K562 (cell line): ENCODE measurements at regions not wholly inside any gene's neighbourhood (a gene's known extent, or its start where the extent isn't known, plus 50 kb on each side); places are given as distances from the start of the nearest gene placed in this dataset.

Experiments
- ATAC-seq: fragments of 200-7000 bp; cut with Tn5 transposase; 3 replicates; pipeline ENCODE4 v1.9.1; 2020; ENCODE audit warnings: moderate library complexity
- BruUV-seq: library from RNA; stranded (reverse); fragments of 400-500 nt; replicated peaks from 2 replicates; lab custom pipeline; 2021; lab: Mats Ljungman, UMichigan
- CTCF ChIA-PET: fragments of 300-600 bp; formaldehyde crosslinking; extraction: SDS; loops from one replicate; lab custom pipeline; 2021; ENCODE audit warnings: low intra/inter-chr PET ratio; lab: Yijun Ruan, JAX
- POLR2A ChIA-PET: fragments of 300-600, 350-650 bp; sonication (Branson Sonifier 250); formaldehyde crosslinking; extraction: SDS; loops from one replicate; lab custom pipeline; 2021; ENCODE audit warnings: antibody characterized with exemption, inconsistent platforms; lab: Yijun Ruan, JAX
- DNase-seq, 4 experiments: peaks; one replicate each; pipeline versions ENCODE4 v3.0.0 to v3.0.0-alpha.2; 2011 to 2018; ENCODE audit warnings: low spot score in 3 of 4, mixed read lengths in 3 of 4; ENCODE audit errors: extremely low read depth in 1 of 4
- FAIRE-seq: peaks from 2 replicates; lab custom pipeline; 2011; peaks lifted over from hg19 to GRCh38; lab: Jason Lieb, UNC
- H2AFZ ChIP-seq: 2 replicates; pipeline ENCODE4 v1.6.0; 2011; ENCODE audit warnings: low read depth, low read length, control low read depth, inconsistent platforms
- H3K27ac ChIP-seq: fragments of 200-600 bp; 3 replicates; pipeline ENCODE4 v1.8.0; 2011; ENCODE audit warnings: low read depth, mild to moderate bottlenecking, control low read depth, inconsistent platforms, low read length, moderate library complexity, mixed read lengths; ENCODE audit errors: extremely low read depth
- H3K27me3 ChIP-seq, 2 experiments: fragments of 300-600 bp in 1 of 2; 2 replicates in 1 of 2; 3 replicates in 1 of 2; pipeline versions ENCODE4 v1.6.0 to v1.8.0; 2011; ENCODE audit warnings: inconsistent platforms in 2 of 2, low read length in 2 of 2, mild to moderate bottlenecking in 1 of 2, mixed read lengths in 1 of 2, moderate library complexity in 1 of 2; ENCODE audit not compliant: control insufficient read depth in 2 of 2, insufficient read depth in 2 of 2
- H3K36me3 ChIP-seq: fragments of 300-600 bp; 3 replicates; pipeline ENCODE4 v1.8.0; 2011; ENCODE audit warnings: mild to moderate bottlenecking, low read length, inconsistent platforms; ENCODE audit not compliant: control insufficient read depth, insufficient read depth
- H3K4me1 ChIP-seq, 2 experiments: fragments of 200-600 bp in 1 of 2; replicated peaks in 1 of 2; 2 replicates in 1 of 2; 3 replicates in 1 of 2; pipeline versions ENCODE4 v1.5.1 to v1.8.0; 2011; ENCODE audit warnings: inconsistent platforms in 2 of 2, low read length in 2 of 2, mild to moderate bottlenecking in 1 of 2, mixed read lengths in 1 of 2, moderate library complexity in 1 of 2; ENCODE audit not compliant: control insufficient read depth in 2 of 2, insufficient read depth in 2 of 2
- H3K4me2 ChIP-seq: 2 replicates; pipeline ENCODE4 v1.6.1; 2011; ENCODE audit warnings: low read length, control low read depth, inconsistent platforms, mixed read lengths; ENCODE audit not compliant: insufficient read depth
- H3K4me3 ChIP-seq: fragments of 200-600 bp; sonication (generic), shearing (Covaris generic); 2 replicates; pipeline ENCODE4 v1.5.1; 2016; ENCODE audit warnings: control low read depth, inconsistent platforms
- H3K79me2 ChIP-seq: fragments of 200-600 bp; 3 replicates; pipeline ENCODE4 v1.8.0; 2011; ENCODE audit warnings: low read length, inconsistent platforms; ENCODE audit not compliant: control insufficient read depth, insufficient read depth
- H3K9ac ChIP-seq, 2 experiments: 2 replicates each; pipeline versions ENCODE4 v1.6.0 to v1.6.1; 2011; ENCODE audit warnings: low read depth in 2 of 2, low read length in 2 of 2, control low read depth in 1 of 2, inconsistent platforms in 1 of 2, mild to moderate bottlenecking in 1 of 2, mixed read lengths in 1 of 2; ENCODE audit not compliant: insufficient read depth in 1 of 2
- H3K9me1 ChIP-seq: one replicate; pipeline ENCODE4 v1.6.0; 2011; ENCODE audit warnings: inconsistent platforms, mild to moderate bottlenecking, low read length, moderate library complexity; ENCODE audit not compliant: control insufficient read depth, insufficient read depth
- H3K9me3 ChIP-seq: replicated peaks from 2 replicates; pipeline ENCODE4 v1.5.1; 2011; ENCODE audit warnings: low read depth, low read length, inconsistent platforms; ENCODE audit not compliant: control insufficient read depth, insufficient read depth
- H4K20me1 ChIP-seq: replicated peaks from 2 replicates; pipeline ENCODE4 v1.6.1; 2011; ENCODE audit warnings: low read length, inconsistent platforms, mixed read lengths; ENCODE audit not compliant: control insufficient read depth, insufficient read depth
- CHCHD3 ChIP-seq: fragments of 250-450 bp; sonication (Bioruptor Pico); IDR thresholded peaks from 2 replicates; pipeline ENCODE4 v2.1.2; 2022; ENCODE audit warnings: mild to moderate bottlenecking
- GABPB2 ChIP-seq: fragments of 250-450 bp; sonication (Bioruptor Pico); conservative IDR thresholded peaks from 2 replicates; pipeline ENCODE4 v1.5.1; 2021; ENCODE audit warnings: mild to moderate bottlenecking
- NCOA6 ChIP-seq: fragments of 450-650 bp; IDR thresholded peaks from 2 replicates; pipeline ENCODE4 v1.6.1; 2017; ENCODE audit warnings: mild to moderate bottlenecking
- NFXL1 ChIP-seq: fragments of 450-650 bp; formaldehyde crosslinking; IDR thresholded peaks from 2 replicates; pipeline ENCODE4 v1.4.0; 2021; ENCODE audit warnings: mild to moderate bottlenecking
- SIN3B ChIP-seq: fragments of 450-650 bp; IDR thresholded peaks from 2 replicates; pipeline ENCODE4 v1.6.1; 2017; ENCODE audit warnings: low read depth, mild to moderate bottlenecking, moderate library complexity
- SNRNP70 ChIP-seq: fragments of 200-400 bp; formaldehyde crosslinking; optimal IDR thresholded peaks from 2 replicates; pipeline ENCODE3; 2017; ENCODE audit warnings: low read depth, low read length
- ZFPM2 ChIP-seq: fragments of 250-450 bp; sonication (Bioruptor Pico); IDR thresholded peaks from 2 replicates; pipeline ENCODE4 v1.5.1; 2022; ENCODE audit warnings: mild to moderate bottlenecking
- ZNF277 ChIP-seq: fragments of 250-450 bp; sonication (Bioruptor Pico); IDR thresholded peaks from 2 replicates; pipeline ENCODE4 v1.8.0; 2022; ENCODE audit warnings: inconsistent platforms, mild to moderate bottlenecking, moderate library complexity, borderline replicate concordance
- ZNF551 ChIP-seq: fragments of 250-450 bp; sonication (Bioruptor Pico); IDR thresholded peaks from 2 replicates; pipeline ENCODE4 v1.5.0; 2021; ENCODE audit warnings: mild to moderate bottlenecking, moderate library complexity
- ZNF695 ChIP-seq: fragments of 450-650 bp; formaldehyde crosslinking; IDR thresholded peaks from 2 replicates; pipeline ENCODE4 v1.4.0; 2020; ENCODE audit warnings: mild to moderate bottlenecking, moderate library complexity
- WGBS: fragments of 100-300 bp; shearing (Covaris generic); methylation state at CpG from one replicate; pipeline ENCODE4 v1.1.6; 2016; ENCODE audit warnings: low coverage, mixed read lengths; ENCODE audit not compliant: insufficient coverage; ENCODE audit errors: missing lambda C conversion rate; 5-methylcytosine and 5-hydroxymethylcytosine counted together
- in situ Hi-C: fragments of 300-500 bp; cut with MboI; formaldehyde crosslinking; loops from 4 replicates; pipeline ENCODE4 v1.15.0; 2018; ENCODE audit warnings: inconsistent platforms, mixed read lengths
- intact Hi-C: fragments of 100-400 bp; cut with micrococcal nuclease; formaldehyde crosslinking; loops from 2 replicates; pipeline ENCODE4 v1.14.2; 2022
- TF ChIP-seq, protein P1 (sequence below): fragments of 250-450 bp; sonication (Bioruptor Pico); IDR thresholded peaks from 2 replicates; pipeline ENCODE4 v1.4.0; 2020; ENCODE audit warnings: mild to moderate bottlenecking, moderate library complexity
- TF ChIP-seq, protein P2 (sequence below): IDR thresholded peaks from 3 replicates; pipeline ENCODE4 v1.6.1; 2011; ENCODE audit warnings: borderline replicate concordance, mild to moderate bottlenecking; ENCODE audit not compliant: insufficient read length, insufficient read depth

GRCh38 chr21:43313939-43314405 lies 113.0 kb downstream of the SIK1 start (continued):
- no peak for TF ChIP-seq SNRNP70

DNA sequence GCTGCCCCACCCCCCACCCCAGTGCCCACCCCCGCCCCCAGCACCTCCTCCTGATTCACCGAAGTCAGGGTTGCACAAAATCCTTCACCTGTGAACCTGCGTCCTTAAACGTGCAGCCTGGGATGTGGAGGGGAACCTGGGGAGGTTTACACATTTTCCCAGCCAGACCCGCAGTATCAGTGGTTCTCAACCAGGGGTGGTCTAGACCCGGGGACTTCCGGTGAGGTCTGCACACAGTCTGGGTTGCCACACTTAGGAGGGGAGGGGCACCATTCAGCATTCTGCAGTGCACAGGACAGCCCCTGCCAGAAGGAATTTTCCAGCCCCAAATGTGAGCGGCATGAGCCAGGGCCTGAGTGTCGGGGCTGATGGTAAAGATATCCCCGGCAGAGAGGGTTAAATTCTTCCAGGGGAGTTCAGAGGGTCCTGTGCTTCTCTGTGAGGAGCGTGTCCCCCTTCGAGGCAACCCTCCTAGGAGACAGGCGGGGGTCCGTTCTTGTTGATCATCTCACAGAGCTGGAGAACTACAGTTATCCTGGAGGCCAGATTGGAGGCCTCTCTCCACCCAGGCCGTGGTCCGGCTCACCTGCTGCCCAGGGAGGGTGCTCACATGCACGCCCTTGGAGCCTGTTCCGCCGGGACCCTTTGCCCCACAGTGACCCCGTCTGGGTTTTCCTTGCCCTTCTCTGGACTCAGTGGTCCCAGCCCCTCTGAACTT lies 113.6 kb downstream of the SIK1 start:
- CTCF ChIA-PET = no interaction called here
- FAIRE-seq (no peak), DNase-seq (no peak), ATAC-seq (no peak)
- 2% methylated on average over 20 of the region's 20 CpGs for WGBS
- Histone ChIP-seq H3K9me3 (no peaks in the 10 kb centered on the region), H3K9me1 (no peaks in the 10 kb centered on the region), H3K4me2 (no peak overlapping the region), H3K79me2 (no peaks in the 10 kb centered on the region), H3K27me3 (peaks cover 34 to 74% of the 10 kb centered on the region in 2 experiments; a peak in 4 of 5 replicates), H4K20me1 (no peaks in the 10 kb centered on the region), H2AFZ (no peak overlapping the region), H3K9ac (no peak overlapping the region), H3K4me1 (peaks cover 0 to 7% of the 10 kb centered on the region in 2 experiments; a peak in 1 of 5 replicates), H3K36me3 (no peaks in the 10 kb centered on the region), H3K27ac (no peak overlapping the region), H3K4me3 (no peak overlapping the region)
- no TSS peak for BruUV-seq
- intact Hi-C loops (no loop called here), in situ Hi-C loops (no loop called here)
- POLR2A ChIA-PET = no interaction called here
- TF ChIP-seq GABPB2 (CRISPR knock-in tag) (no peak), ZFPM2 (CRISPR knock-in tag) (no peak), NFXL1 (CRISPR knock-in tag) (no peak), ZNF695 (CRISPR knock-in tag) (no peak), ZNF277 (no peak), NCOA6 (no peak), SIN3B (no peak), CHCHD3 (CRISPR knock-in tag) (no peak), ZNF551 (CRISPR knock-in tag) (no peak)
- TF ChIP-seq, protein P1, sequence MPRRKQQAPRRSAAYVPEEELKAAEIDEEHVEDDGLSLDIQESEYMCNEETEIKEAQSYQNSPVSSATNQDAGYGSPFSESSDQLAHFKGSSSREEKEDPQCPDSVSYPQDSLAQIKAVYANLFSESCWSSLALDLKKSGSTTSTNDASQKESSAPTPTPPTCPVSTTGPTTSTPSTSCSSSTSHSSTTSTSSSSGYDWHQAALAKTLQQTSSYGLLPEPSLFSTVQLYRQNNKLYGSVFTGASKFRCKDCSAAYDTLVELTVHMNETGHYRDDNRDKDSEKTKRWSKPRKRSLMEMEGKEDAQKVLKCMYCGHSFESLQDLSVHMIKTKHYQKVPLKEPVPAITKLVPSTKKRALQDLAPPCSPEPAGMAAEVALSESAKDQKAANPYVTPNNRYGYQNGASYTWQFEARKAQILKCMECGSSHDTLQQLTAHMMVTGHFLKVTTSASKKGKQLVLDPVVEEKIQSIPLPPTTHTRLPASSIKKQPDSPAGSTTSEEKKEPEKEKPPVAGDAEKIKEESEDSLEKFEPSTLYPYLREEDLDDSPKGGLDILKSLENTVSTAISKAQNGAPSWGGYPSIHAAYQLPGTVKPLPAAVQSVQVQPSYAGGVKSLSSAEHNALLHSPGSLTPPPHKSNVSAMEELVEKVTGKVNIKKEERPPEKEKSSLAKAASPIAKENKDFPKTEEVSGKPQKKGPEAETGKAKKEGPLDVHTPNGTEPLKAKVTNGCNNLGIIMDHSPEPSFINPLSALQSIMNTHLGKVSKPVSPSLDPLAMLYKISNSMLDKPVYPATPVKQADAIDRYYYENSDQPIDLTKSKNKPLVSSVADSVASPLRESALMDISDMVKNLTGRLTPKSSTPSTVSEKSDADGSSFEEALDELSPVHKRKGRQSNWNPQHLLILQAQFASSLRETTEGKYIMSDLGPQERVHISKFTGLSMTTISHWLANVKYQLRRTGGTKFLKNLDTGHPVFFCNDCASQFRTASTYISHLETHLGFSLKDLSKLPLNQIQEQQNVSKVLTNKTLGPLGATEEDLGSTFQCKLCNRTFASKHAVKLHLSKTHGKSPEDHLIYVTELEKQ (CRISPR knock-in tag) = no peak
- TF ChIP-seq, protein P2, sequence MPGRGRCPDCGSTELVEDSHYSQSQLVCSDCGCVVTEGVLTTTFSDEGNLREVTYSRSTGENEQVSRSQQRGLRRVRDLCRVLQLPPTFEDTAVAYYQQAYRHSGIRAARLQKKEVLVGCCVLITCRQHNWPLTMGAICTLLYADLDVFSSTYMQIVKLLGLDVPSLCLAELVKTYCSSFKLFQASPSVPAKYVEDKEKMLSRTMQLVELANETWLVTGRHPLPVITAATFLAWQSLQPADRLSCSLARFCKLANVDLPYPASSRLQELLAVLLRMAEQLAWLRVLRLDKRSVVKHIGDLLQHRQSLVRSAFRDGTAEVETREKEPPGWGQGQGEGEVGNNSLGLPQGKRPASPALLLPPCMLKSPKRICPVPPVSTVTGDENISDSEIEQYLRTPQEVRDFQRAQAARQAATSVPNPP = no peak
